ENCODE measurements at regions not wholly inside any gene's neighbourhood (a gene's known extent, or its start where the extent isn't known, plus 50 kb on each side); places are given as distances from the start of the nearest gene placed in this dataset.

DNA sequence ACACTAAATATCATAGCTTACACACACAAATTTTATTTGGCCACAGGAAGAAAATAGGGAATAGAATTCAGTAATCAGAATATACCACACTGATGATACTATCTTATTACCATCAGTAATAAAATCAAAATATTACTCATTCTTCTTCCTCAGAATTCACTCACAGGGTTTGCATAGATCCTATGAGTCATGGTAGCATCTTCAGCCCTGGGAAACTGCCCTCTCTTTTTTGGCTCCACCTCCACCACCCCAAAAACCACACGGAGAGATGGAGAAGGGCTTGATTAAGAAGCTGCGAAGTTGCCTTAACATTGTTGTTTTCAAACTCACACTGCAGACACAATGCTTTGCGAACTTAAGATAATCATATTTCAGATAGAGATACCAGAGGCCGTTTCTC is 154.1 kb upstream of the AHR start:
- no peaks in the 10 kb centered on the region for H3K79me2 ChIP-seq
- H3K9ac ChIP-seq = no peak overlapping the region
- no peaks in the 10 kb centered on the region for H3K9me3 ChIP-seq (ENCODE audit: control insufficient read depth, low read length)
- no peaks in the 10 kb centered on the region for H3K27me3 ChIP-seq (ENCODE audit: control insufficient read depth, insufficient read depth, low read length)
- H2AFZ ChIP-seq = no peak overlapping the region
- no peak overlapping the region for H3K4me3 ChIP-seq (ENCODE audit: low read depth, low read length)
- no peak for TF ChIP-seq CTCF (IDR thresholded peaks at IDR 0.05)
- no peak overlapping the region for H3K4me2 ChIP-seq (ENCODE audit: low read length)
- no peak overlapping the region for H3K27ac ChIP-seq
- no peaks in the 10 kb centered on the region for H3K4me1 ChIP-seq
- no peaks in the 10 kb centered on the region for H3K36me3 ChIP-seq (ENCODE audit: control insufficient read depth, insufficient read depth, low read length)

GRCh38 chr7:17146621-17147020 is 151.8 kb upstream of the AHR start:
- no peaks in the 10 kb centered on the region for H3K4me1 ChIP-seq
- H3K36me3 ChIP-seq (ENCODE audit: control insufficient read depth, insufficient read depth, low read length) = no peaks in the 10 kb centered on the region
- H3K4me2 ChIP-seq (ENCODE audit: low read length) = no peak overlapping the region
- H3K27me3 ChIP-seq (ENCODE audit: control insufficient read depth, insufficient read depth, low read length) = no peaks in the 10 kb centered on the region
- H3K9ac ChIP-seq = no peak overlapping the region
- H3K27ac ChIP-seq = no peak overlapping the region
- no peak for TF ChIP-seq CTCF (IDR thresholded peaks at IDR 0.05)
- H3K4me3 ChIP-seq (ENCODE audit: low read depth, low read length) = no peak overlapping the region
- no peaks in the 10 kb centered on the region for H3K9me3 ChIP-seq (ENCODE audit: control insufficient read depth, low read length)
- no peak overlapping the region for H2AFZ ChIP-seq
- H3K79me2 ChIP-seq = no peaks in the 10 kb centered on the region

DNA sequence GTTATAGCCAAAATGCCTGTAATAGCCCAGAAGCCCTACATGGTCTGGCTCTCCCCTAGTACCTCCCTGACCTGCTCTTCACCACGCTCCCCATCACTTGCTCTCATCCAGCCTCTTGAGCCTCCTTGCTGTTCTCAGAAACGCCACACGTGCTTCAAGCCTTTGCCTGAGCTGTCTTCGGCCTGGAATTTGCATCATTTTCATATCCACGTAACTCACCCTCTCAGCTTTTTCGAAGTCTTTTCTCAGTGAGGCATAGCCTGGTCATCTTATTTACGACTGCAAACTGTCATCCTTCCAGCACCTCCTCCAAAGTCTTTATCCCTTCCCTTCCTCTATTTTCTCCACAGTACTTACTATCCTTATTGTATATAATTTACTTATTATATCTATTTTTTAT is 151.0 kb upstream of the AHR start:
- Histone ChIP-seq H3K27ac (no peak overlapping the region), H3K4me2 (ENCODE audit: low read length) (no peak overlapping the region), H3K79me2 (no peaks in the 10 kb centered on the region), H2AFZ (no peak overlapping the region), H3K36me3 (ENCODE audit: control insufficient read depth, insufficient read depth, low read length) (no peaks in the 10 kb centered on the region), H3K4me1 (no peaks in the 10 kb centered on the region), H3K4me3 (ENCODE audit: low read depth, low read length) (no peak overlapping the region), H3K9ac (no peak overlapping the region), H3K27me3 (ENCODE audit: control insufficient read depth, insufficient read depth, low read length) (no peaks in the 10 kb centered on the region), H3K9me3 (ENCODE audit: control insufficient read depth, low read length) (no peaks in the 10 kb centered on the region)
- no peak for TF ChIP-seq CTCF (IDR thresholded peaks at IDR 0.05)

- Histone ChIP-seq H3K4me2 (ENCODE audit: low read length) (no peak overlapping the region), H2AFZ (no peak overlapping the region), H3K79me2 (no peaks in the 10 kb centered on the region), H3K36me3 (ENCODE audit: control insufficient read depth, insufficient read depth, low read length) (no peaks in the 10 kb centered on the region), H3K9ac (no peak overlapping the region), H3K27ac (no peak overlapping the region), H3K4me1 (no peaks in the 10 kb centered on the region), H3K4me3 (ENCODE audit: low read depth, low read length) (no peak overlapping the region), H3K9me3 (ENCODE audit: control insufficient read depth, low read length) (no peaks in the 10 kb centered on the region), H3K27me3 (ENCODE audit: control insufficient read depth, insufficient read depth, low read length) (no peaks in the 10 kb centered on the region)
- TF ChIP-seq CTCF (IDR thresholded peaks at IDR 0.05) = no peak
These were observed 148.4 kb upstream of the AHR start for GRCh38 chr7:17150018-17150417.

GRCh38 chr7:17152721-17153120 is 145.7 kb upstream of the AHR start:
- Histone ChIP-seq H3K4me1 (no peaks in the 10 kb centered on the region), H3K9me3 (ENCODE audit: control insufficient read depth, low read length) (no peaks in the 10 kb centered on the region), H3K4me3 (ENCODE audit: low read depth, low read length) (no peak overlapping the region), H3K27ac (no peak overlapping the region), H3K79me2 (no peaks in the 10 kb centered on the region), H2AFZ (no peak overlapping the region), H3K36me3 (ENCODE audit: control insufficient read depth, insufficient read depth, low read length) (no peaks in the 10 kb centered on the region), H3K4me2 (ENCODE audit: low read length) (no peak overlapping the region), H3K27me3 (ENCODE audit: control insufficient read depth, insufficient read depth, low read length) (no peaks in the 10 kb centered on the region), H3K9ac (no peak overlapping the region)
- TF ChIP-seq CTCF (IDR thresholded peaks at IDR 0.05) = no peak

Measured in parathyroid adenoma (tissue), 2 donors.